ENCODE measurements at regions not wholly inside any gene's neighbourhood (a gene's known extent, or its start where the extent isn't known, plus 50 kb on each side); places are given as distances from the start of the nearest gene placed in this dataset.
A peak's percentile ranks its signal among the peaks of the same experiment; 100 is the strongest.
"Not testable (repeated sequence)": the region's sequence is repeated elsewhere in the genome, so short reads cannot be mapped to it uniquely, and the experiment has no call there.

DNA sequence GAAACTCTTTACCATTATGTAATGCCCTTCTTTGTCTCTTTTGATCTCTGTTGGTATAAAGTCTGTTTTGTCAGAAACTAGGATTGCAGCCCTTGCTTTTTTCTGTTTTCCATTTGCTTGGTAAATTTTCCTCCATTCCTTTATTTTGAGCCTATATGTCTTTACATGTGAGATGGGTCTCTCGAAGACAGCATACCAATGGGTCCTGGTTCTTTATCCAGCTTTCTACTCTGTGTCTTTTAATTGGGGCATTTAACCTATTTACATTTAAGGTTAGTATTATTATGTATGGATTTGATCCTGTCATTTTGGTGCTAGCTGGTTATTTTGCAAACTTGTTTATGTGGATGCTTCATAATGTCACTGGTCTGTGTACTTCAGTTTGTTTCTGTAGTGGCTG lies 191.3 kb downstream of the S1PR1 start:
- not testable (repeated sequence) for DNase-seq

DNA sequence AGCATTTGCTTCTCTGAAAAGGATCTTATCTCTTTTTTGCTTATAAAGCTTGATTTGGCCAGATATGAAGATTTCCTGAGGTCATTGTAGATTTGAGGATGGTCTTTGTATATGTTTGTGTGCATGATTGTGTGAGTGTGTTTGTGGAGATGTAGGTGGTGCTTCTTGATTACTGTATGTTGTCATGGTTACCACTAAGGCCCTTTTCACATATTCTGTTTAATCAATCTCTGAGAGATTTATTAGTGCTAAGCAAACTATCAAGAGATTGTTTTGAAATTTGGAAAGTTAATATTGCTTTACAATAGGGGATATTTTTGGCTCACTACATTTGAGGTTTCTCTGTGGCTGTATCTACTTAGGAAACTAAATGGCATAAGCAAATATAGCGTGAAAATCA lies 191.7 kb downstream of the S1PR1 start:
- DNase-seq = no peak

DNA sequence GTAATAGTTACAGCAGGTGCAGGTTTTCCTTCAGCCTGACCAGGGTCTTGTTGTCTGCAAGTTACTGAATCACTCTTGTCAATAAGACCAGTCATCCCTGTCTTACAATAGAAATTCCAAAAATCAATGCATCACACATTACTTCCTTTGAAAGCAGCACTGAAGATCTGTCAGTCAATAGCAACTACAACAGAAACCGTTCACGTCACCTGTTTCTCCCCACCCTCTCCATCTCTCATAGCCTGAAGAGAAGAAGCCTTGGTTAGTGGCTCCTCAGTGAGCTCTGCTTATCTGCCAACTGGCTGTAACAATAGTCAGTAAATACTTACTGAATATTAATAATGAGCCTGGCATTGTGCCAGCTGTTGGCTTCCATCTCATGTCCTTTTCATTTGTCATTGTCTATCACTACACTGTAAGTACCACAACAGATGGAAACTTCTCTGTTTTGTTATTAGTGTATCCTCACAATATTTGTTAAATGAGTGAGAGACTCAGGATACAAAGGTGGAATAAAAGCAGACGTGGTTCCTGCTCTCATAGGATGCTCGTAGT lies 195.2 kb downstream of the S1PR1 start:
- DNase-seq = no peak

DNA sequence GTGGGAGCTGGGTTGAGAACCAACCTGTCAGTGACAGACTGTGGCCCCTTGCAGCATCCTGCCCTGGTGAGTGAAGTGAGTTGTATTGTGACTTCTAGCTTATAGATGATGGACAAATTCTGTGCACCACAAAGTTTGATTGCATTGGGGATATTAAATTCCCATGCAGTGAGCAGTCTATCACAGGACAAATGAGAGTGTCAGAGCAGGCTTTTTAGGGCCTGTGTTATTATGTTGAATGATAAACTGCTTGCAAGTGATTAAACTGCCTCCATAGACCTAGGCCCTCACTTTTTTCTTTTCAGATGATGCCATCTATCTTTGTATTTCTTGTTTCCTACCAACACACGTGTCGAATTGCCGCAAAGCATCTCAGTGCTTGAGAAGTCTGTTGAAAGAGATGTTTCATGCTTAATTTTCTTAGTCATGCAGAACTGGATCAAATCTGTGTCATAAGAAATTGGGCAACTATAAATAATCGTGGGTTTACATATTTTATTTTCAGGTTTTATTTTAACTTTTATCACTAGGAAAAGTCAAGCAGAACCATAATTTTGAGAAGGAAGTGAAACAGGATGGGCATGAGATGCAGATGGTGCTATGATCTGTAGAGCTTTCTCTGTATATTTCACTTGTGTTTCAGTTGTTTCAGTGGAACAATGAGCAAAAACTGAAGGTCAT lies 199.2 kb downstream of the S1PR1 start:
- no peak for DNase-seq

DNA sequence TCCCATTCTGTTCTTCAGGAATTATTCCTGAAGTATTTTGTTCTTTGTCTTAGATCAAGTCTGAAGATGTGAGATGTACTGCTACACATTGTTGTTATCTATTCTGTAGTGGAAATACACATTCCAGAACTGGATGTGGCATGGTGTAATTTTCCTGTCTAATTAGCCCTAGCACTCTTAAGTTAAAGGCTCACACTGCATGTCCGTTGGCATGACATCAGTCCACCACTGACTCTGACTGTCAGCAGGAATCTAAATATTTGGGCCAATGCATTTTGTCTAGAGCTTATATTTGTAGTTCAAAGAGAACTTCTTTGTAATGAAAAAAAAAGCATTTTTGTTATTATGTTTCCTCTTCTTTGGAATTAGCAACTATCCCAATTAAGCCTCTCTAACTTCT lies 201.0 kb downstream of the S1PR1 start:
- no peak for DNase-seq

DNA sequence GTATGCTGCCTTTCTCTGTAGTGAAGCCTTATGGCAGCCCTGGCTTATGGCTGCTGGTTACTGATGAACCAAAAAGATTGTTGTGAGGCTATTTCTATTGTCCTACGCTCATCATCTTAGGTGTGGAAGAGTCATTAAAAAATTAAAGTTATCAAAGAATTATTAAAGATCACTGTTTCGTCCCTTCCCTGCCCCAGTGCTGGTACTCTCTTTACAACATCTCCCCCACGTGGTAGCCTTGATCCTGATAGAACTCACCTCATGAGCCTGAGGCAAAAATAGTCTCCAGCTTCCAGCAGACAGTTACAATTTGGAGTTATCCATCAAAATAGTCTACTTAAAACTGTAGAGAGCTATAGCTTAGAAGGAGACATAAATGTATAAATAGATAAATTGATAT lies 201.5 kb downstream of the S1PR1 start:
- DNase-seq = no peak

- DNase-seq = no peak
These were observed 203.7 kb downstream of the S1PR1 start for GRCh38 chr1:101440485-101440884.

DNA sequence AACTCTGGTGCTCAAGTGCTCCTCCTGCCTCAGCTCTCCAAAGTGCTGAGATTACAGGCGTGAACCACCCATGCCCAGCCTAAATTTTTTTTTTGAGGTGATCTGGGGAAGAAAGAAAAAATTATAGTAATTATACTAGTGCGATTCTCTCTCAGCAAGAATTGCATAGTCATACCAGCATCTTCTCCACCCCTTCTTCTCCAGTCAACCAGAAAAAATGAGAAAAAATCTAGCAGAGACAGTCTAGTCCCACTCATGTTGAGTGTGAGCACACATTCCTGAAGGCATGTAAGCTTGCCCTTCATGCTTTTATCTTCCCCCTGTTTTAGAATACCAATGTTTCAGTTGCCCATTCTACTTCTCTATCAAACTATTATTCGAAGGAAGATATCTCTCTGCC lies 207.6 kb downstream of the S1PR1 start:
- DNase-seq = no peak

DNA sequence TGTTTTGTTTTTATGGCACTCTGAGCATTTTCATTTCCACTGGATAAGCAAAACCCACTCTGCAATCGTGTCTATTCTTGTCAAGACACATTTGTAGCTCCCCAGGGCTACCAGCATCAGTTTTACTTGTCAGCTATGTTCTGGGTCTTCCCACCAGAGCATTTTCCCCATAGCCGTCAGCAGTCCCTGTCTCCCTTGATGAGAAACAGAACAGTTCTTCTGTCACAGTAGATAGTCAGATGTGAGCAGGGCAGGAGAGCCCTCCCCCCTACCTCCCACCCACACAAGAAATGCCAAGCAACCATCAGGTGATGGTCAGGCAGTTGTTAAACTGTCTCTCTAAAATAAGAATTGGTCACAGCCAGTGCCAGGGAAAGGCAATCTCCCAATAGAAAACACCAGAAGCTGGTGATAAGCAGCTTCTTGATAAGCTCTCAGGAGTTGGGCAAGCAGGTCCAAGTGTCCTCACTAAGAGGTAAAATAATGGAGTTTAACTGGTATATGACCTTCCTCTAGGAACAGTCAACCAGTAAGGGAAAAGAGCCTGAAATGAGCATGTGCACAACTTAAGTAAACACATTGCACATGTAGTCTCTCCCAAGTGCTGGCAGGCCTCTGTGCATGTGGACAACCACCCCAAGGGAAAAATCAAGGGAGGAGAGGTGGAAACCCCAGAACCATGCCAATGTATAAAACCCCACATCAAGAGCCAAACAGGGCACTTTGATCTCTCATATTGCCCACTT lies 208.2 kb downstream of the S1PR1 start:
- DNase-seq = no peak

- no peak for DNase-seq
These were observed 211.2 kb downstream of the S1PR1 start for GRCh38 chr1:101448018-101448417.

GRCh38 chr1:101450691-101451090 lies 213.9 kb downstream of the S1PR1 start:
- DNase-seq = not testable (repeated sequence)

- DNase-seq = no peak
These were observed 215.1 kb downstream of the S1PR1 start for GRCh38 chr1:101451888-101452287.

- DNase-seq = no peak
These were observed 216.0 kb downstream of the S1PR1 start for GRCh38 chr1:101452825-101453224.

GRCh38 chr1:101453844-101454243 lies 217.0 kb downstream of the S1PR1 start:
- no peak for DNase-seq

GRCh38 chr1:101455166-101455565 lies 218.3 kb downstream of the S1PR1 start:
- no peak for DNase-seq

- no peak for DNase-seq
These were observed 223.9 kb downstream of the S1PR1 start for GRCh38 chr1:101460739-101461138.

DNA sequence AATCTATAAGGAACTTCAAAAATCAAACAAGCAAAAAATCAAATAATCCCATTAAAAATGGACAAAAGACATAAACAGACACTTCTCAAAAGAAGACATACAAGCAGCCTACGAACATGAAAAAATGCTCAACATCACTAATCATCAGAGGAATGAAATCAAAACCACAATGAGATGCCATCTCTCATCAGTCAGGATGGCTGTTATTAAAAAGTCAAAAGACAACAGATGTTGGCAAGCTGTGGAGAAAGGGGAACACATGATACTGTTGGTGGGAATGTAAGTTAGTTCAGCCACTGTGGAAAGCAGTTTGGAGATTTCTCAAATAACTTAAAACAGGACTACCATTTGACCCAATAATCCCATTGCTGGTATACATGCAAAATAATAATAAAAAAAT lies 226.4 kb downstream of the S1PR1 start:
- no peak for DNase-seq

GRCh38 chr1:101465941-101466340 lies 229.1 kb downstream of the S1PR1 start:
- no peak for DNase-seq

DNA sequence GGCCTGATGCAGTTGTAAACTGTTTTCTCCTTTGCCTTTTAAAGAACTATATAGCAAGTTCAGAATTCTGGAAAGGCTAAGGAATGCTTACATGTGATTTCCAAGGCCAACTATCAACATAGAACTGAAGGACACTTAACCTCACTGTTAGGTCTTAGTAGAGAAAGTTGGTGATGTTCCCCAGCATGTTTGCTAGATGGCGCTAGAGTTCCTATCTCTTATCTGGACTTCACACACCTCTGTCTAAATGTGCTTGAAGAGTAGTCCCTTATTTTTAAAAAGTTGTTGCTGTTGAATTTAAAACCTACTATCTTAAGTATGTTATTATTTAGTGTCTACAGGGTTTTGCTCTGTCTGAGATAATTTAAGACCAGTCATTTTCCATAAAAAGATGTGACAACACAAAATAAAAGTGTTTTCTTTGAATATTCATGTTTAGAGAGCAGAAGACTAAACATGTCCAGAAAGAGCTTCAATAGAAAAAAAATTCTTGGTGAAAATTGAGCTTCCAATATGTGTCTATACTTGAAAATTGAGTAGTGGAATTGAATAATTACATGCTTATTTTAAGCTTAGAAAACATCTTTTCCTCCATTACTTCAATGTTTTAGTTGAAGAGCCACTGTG lies 237.3 kb downstream of the S1PR1 start:
- no peak for DNase-seq

- DNase-seq = no peak
These were observed 239.7 kb downstream of the S1PR1 start for GRCh38 chr1:101476541-101476940.

DNA sequence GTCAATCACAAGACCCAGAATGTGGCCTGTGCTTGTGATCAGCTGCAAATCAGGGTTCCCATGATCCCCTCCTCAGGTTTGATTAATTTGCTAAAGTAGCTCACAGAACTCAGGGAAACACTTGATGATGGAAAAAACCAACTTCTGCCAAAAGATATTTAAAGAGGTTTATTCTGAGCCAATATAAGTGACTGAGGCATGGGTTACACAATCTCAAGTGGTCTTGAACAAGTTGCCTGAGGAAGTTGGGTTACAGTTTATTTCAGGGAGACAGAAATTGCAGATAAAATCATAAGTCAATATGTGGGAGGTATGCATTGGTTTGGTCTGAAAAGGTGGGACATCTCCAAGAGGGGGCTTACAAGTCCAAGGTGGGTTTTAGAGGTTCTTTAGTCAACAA lies 243.1 kb downstream of the S1PR1 start:
- no peak for DNase-seq

DNA sequence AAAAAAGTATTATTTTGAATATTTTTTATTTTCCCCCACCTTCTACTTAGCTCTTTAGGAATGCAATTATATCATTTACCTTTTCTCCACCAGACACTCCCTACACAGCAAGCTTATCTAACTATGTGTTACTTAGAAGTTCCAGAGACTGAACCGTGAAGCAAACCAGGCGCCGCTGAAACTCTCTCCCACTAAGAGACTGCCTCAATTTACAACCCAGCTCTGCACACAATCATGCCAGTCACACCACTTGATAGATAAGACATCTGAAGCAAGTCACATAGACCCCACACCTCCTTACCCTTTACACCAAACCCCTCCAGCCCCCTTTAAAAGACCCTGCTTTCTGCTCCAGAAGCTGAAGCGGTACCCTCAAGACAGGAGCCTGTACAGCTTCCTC lies 245.5 kb downstream of the S1PR1 start:
- no peak for DNase-seq

DNA sequence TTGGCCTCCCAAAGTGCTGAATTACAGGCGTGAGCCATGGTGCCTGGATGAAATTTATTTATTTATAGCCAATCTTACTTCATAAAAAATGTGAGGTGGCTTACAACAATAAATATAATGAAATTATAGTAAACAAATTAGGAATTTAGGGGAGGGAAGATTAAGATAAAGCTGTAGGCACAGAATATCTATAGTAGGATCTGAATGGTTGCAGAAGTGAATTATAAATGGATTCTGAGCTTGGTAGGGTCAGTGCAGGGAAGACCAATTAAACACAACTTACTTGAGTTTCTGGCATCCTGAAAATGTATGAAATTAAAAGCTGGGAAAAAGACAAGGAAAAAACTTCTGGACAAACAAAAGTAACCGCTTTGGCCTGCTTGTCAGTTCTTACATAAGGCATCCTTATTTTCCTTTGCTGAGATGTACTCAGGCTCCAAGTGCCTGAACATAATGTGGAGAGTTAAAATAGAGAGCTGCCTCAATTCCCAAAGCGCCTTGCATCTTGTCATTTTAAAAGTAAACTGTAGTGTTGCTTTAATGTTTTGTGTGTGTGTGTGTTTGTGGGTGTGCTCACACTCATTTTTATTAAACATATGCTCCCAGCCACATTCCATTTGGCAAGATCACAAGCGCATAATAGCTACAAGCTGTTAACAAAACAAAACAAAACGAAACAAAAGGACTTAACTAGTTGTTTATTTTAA lies 247.3 kb downstream of the S1PR1 start:
- DNase-seq = peak; percentile 8

Measured in right kidney (tissue), 1 donor.